ENCODE measurements at regions not wholly inside any gene's neighbourhood (a gene's known extent, or its start where the extent isn't known, plus 50 kb on each side); places are given as distances from the start of the nearest gene placed in this dataset.

- ChIA-PET SMC1A (ENCODE audit: uncharacterized antibody, unreplicated experiment) (no interaction called here), POLR2A (no interaction called here), CTCF (no interaction called here), RAD21 (ENCODE audit: unreplicated experiment) (no interaction called here)
- H3K9me3 ChIP-seq (replicated peaks; ENCODE audit: control insufficient read depth, insufficient read depth, low read length): no peaks in the 10 kb centered on the region
- H3K9ac ChIP-seq (ENCODE audit: control insufficient read depth, insufficient read depth, low read length): no peak overlapping the region
- FAIRE-seq: no peak
- H4K20me1 ChIP-seq (ENCODE audit: control insufficient read depth, insufficient read depth): no peaks in the 10 kb centered on the region
- H3K27me3 ChIP-seq (replicated peaks in 1 of 2; ENCODE audit: control insufficient read depth in 2 of 2, insufficient read depth in 2 of 2, low read length in 1 of 2): no peaks in the 10 kb centered on the region
- H3K4me2 ChIP-seq (ENCODE audit: control insufficient read depth, insufficient read depth): no peak overlapping the region
- H2AFZ ChIP-seq (ENCODE audit: control insufficient read depth, low read depth, low read length): no peak overlapping the region
- DNase-seq (ENCODE audit: low read depth, low spot score): no peak
- intact Hi-C loops (cut with micrococcal nuclease; ENCODE audit: unreplicated experiment) (no loop called here), in situ Hi-C loops (cut with MboI) (no loop called here)
- no peak for ATAC-seq
- no TSS peak for BruUV-seq (replicated peaks)
- no peaks in the 10 kb centered on the region for H3K79me2 ChIP-seq (ENCODE audit: control insufficient read depth, insufficient read depth, low read length)
- no peaks in the 10 kb centered on the region for H3K4me1 ChIP-seq (ENCODE audit: control insufficient read depth, insufficient read depth, low read length)
- 57% methylated on average over 3 of the region's 3 CpGs for WGBS (ENCODE audit: insufficient coverage, insufficient replicate concordance, low lambda C conversion rate, missing lambda C conversion rate)
- no peak overlapping the region for H3K27ac ChIP-seq (ENCODE audit: control insufficient read depth, insufficient read depth)
- no peaks in the 10 kb centered on the region for H3K36me3 ChIP-seq (ENCODE audit: control insufficient read depth in 2 of 2, insufficient read depth in 2 of 2, low read length in 1 of 2)
- TF ChIP-seq SIN3A (IDR thresholded peaks at IDR 0.05; ENCODE audit: low read depth, low read length): no peak
- TF ChIP-seq RAD51 (IDR thresholded peaks at IDR 0.05): no peak
- no peak for TF ChIP-seq SMAD5 (IDR thresholded peaks at IDR 0.05; ENCODE audit: low read depth)
- TF ChIP-seq SMARCA5 (IDR thresholded peaks at IDR 0.05): no peak
- TF ChIP-seq TARDBP (IDR thresholded peaks at IDR 0.05; ENCODE audit: borderline replicate concordance): no peak
- TF ChIP-seq ATF7 (IDR thresholded peaks at IDR 0.05; ENCODE audit: low read depth): no peak
- TF ChIP-seq SUPT20H (IDR thresholded peaks at IDR 0.05; ENCODE audit: borderline replicate concordance, control insufficient read depth, low read depth, low read length): no peak
- no peak for TF ChIP-seq ESRRA (IDR thresholded peaks at IDR 0.05; ENCODE audit: low read length)
- TF ChIP-seq TAF1 (IDR thresholded peaks at IDR 0.05; ENCODE audit: borderline replicate concordance, low read depth, low read length): no peak
- no peak for TF ChIP-seq SRF (IDR thresholded peaks at IDR 0.05; ENCODE audit: low read depth in 2 of 2, low read length in 2 of 2)
- TF ChIP-seq CHD4 (IDR thresholded peaks at IDR 0.05): no peak
- TF ChIP-seq POLR2AphosphoS5 (IDR thresholded peaks at IDR 0.05; ENCODE audit: low read length): no peak
- no peak for TF ChIP-seq POLR2A (IDR thresholded peaks at IDR 0.05; ENCODE audit: low read depth, low read length)
- TF ChIP-seq NFYA (IDR thresholded peaks at IDR 0.05; ENCODE audit: borderline replicate concordance, low read depth, low read length): no peak
- no peak for TF ChIP-seq MTA2 (IDR thresholded peaks at IDR 0.05; ENCODE audit: low read depth)
- TF ChIP-seq FOXM1 (IDR thresholded peaks at IDR 0.05; ENCODE audit: low read depth, low read length): no peak
- H3K4me3 ChIP-seq: no peak overlapping the region
Observed at GRCh38 chr20:48383252-48383651, 444.5 kb downstream of the PREX1 start.
